GM12874 (cell line): ENCODE measurements at regions not wholly inside any gene's neighbourhood (a gene's known extent, or its start where the extent isn't known, plus 50 kb on each side); places are given as distances from the start of the nearest gene placed in this dataset.

Experiments
- CTCF ChIP-seq: IDR thresholded peaks from 2 replicates; pipeline ENCODE4 v1.5.1; 2011; ENCODE audit warnings: low read depth, mild to moderate bottlenecking, control low read depth, low read length, moderate library complexity; ENCODE audit not compliant: insufficient read depth

DNA sequence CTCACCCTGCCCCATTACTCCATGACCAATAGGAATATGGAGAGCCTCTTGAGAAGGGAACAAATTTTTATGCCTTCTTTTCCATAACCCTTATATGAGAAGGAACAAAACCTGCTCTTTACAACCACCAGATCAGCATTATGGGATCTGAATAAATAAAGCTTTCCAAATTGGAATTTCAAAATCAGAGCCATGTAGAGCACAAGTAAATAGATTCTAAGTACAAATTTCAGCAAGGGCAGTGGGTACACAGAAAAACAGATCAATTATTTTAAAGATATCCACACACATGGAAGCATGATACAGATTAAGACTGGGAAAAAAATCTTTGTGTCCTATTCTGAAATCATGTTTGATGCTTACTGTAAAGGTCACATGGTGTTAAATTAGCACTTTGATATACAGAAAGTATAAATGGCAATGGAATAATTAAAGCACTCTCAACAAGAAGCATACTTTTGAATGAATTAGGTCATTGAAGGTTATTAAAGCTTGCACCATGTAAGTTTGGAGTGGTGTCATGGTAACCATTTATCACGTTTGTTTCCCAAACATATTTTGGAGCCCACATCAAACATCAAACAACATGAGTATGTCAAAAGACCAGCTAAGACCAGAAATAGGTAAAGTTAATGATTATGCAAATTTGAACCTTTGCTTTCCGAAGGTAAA is 75.9 kb upstream of the AVPR1A start:
- no peak for TF ChIP-seq CTCF

DNA sequence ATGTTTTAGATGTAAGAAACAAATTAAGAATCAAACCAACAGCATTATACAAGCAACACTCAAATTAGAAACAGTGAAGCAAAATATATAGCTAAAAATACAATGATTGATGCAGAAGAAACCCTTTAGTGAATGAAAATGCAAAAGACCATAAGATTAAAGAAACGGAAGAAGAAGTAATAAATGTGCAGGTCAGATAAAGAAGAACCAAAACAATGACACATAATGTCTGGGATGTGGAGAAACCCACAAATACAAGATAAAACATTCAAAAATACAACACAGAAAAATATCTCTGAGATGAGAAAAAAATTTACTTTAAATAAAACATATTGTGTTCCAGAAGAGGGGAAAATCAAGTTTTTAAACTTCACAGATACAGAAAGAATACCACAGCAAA is 73.4 kb upstream of the AVPR1A start:
- TF ChIP-seq CTCF = no peak

DNA sequence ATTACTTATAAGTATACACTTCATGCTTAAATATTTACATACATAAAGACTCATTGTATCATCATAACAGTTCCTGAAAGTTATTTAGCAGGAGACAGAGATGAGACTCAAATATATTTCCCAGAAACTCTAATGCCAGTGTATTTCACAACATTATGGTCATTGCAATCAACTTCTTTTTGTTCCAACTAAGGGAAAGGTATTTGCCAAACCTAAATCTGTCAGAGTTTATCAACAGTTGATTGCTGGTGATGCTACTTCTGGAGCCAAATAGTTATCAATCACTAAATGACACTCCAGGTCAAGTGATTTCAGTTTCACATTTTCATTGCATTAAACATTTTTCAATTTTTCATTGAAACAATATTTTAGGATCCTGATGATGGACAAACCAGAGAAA is 72.1 kb upstream of the AVPR1A start:
- TF ChIP-seq CTCF = no peak

DNA sequence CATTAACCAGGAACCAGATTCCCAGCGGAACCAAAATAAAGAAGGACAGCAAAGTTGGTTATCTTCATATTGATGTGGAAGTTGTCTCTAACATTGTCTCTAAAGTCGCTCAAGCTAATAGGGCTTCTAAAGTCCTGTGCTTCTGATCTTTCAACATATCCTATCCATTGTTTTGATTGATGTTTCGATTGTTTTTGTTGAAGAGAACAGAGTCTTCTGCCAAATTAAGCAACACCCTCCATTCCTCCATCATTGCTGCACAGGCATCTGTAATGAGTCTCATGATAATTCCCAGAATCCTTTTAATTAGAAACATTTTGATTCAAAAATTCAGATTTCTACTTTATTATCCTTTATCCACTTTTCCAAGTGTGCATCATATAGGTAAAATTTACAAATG is 71.6 kb upstream of the AVPR1A start:
- TF ChIP-seq CTCF = no peak

DNA sequence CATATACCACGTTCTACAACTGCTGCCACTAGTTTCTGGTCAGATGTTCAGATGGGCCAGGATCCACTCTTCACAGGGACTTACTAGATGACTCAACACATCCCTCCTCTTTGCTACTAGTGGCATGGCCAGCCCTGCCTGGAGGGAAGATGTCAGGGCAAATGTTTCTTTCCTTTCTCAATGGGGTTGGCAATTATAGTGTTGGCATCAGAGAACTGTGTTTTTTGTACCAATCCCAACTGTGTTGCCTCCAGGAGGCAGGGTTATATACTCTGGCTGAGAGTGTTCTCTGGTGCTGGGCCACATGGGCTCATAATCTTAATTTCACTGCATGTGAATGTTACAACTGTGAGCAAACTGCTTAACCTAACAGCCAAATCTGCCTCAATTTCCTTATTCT is 69.9 kb upstream of the AVPR1A start:
- no peak for TF ChIP-seq CTCF

DNA sequence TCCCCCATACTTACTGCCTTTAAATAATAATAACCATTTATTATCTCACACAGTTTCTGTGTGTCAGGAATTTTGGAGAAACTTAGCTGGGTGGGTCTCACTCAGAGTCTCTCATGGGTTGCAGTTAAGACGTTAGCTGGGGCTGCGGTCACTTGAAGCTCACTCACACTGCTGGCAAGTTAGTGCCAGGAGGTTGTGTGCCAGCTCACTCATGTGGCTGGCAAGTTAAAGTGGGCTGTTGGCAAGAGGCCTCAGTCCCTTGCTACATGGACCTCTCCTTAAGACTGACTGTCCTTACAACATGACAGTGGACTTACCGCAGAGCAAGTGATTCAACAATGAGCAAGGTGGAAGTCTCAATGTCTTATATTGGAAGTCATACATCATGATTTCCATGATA is 61.3 kb upstream of the AVPR1A start:
- no peak for TF ChIP-seq CTCF

DNA sequence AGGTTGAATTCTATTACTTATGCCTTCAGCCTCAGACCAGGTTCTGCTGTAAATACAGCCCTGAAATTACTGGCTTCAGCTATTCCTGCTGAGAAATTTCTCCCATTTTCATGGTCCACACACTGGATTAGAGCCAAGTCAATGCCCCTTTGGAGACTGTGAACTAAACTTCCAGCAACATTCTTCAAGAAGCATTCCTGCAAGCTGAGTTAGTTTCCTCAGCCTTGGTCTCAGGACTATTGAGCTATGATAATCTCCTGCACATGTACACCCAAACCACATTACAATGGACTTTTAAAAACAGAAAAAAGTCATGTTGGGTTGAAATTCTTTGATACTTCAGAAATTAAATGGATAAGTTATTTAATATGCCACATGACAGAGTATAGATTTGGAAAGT is 58.0 kb upstream of the AVPR1A start:
- no peak for TF ChIP-seq CTCF
